Amygdala (tissue), 56 donors: ENCODE measurements at regions not wholly inside any gene's neighbourhood (a gene's known extent, or its start where the extent isn't known, plus 50 kb on each side); places are given as distances from the start of the nearest gene placed in this dataset.
"Not testable (repeated sequence)": the region's sequence is repeated elsewhere in the genome, so short reads cannot be mapped to it uniquely, and the experiment has no call there.

Source experiments
- DNase-seq, 56 donors: peaks; one replicate each; lab custom pipeline; 2025; lab: John Stamatoyannopoulos, UW

DNA sequence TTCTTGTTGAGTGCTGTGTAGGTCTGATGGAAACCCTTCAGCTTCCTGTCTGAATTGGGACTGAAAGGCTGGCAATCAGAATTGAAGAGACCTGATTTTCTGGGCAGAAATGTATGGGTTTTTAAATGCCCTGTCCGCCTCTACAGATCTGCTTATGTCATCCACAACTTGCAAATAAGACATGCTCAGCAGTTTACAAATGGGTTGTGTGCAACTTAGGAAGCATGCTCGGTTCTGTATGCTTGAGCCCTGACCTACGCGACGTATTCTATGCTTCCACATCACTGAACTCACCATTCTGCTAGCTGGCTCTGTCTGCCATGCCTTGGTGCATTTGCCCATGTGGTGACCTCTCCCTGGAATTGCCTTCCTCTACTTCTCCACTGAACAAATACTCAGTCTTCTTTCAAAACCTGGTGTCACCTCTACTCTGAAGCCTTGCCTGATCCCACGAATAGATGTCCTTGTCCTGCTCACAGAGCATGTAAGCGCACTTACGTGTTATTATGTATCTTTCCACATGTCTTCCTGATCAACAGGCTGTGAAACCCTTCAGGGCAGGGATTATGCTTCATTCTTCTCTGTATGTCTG lies 194.2 kb downstream of the ERCC6L2 start:
- DNase-seq: no peak

DNA sequence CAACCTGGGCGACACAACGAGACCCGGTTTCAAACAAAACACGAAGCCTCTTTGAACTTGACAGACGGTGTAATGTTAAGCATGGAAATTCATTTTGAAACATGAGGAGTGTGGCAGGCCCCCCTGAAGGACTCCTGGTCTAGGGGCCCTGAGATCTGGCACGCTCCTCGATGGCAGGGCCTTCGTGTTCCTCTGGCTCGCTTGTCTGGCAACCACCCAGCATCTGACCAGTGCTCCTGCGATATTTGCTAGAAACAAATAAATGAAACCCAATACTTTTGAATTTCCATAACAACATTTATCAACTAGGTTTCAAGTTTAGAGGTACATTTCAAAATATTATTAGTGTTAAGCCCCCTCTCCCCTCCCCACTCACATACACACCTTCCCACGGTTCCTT lies 193.0 kb downstream of the ERCC6L2 start:
- DNase-seq: peak in 2 of 56 donors; percentile 4 to 13

DNA sequence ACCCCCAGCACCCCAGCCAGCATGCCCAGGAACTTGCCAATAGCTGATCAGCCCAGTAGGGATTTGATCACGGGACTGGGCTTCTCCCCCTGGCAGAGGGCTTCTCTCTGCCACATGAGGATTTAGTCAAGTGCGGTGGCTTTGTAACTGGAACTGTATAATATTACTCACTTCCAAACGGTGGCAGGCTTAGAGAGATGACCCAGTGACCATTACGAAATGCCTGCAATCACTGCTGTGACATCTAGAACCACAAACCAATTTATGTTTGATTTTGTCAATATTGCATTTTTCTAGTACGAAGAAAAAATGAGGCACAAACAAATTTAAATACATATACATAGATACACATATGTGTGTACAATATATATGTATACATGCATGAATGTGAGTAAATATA lies 192.1 kb downstream of the ERCC6L2 start:
- no peak for DNase-seq

DNA sequence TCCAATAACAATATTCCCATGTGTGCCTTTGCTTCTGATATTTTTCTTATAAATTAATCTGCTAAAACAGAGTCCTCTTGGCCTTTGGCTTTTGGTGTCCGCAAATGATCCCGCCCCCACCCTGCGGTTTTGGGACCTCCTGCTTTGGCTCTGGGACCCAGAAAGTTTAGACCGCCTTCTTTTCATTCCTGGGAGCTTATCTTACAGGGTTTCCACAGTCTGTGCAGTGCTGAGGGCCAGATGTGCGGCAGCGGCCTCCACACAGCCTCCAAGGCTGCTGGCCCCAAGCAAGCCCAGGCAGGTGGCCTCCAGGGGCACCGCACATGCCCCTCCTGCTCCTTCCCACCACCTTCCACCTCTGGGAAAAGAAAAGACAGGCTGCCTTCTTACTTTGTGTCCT lies 191.5 kb downstream of the ERCC6L2 start:
- DNase-seq: no peak

DNA sequence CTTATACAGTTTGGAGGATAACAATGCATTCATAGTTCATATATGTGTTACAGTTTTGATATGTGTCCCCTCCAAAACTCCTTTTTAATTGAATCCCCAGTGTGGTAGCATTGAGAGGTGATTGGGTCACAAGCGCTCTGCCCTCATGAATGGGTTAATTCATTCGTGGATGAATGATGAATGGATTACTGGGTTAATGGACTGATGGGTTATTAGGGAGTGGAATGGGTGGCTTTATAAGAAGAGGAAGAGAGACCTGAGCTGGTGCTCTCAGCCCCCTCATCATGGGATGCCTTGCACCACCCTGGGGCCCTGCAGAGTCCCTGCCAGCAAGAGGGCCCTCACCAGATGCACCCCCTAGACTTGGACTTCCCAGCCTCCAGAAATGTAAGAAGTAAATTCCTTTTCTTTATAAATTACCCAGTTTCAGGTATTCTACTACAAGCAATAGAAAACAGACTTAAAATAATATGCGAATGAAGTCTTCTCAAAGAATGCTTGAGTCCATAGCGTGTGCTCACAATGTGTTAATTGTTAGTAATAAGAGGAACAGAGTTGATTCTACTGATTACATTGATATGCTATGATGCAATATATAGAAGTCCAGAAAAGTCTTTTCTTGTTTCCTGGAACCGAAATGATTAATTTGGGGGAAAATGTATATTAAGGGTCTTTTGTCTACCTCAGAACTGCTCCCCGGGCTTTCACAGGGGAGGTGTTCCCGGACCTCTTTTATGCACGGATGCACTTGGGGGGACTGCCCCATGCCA lies 190.2 kb downstream of the ERCC6L2 start:
- no peak for DNase-seq

DNA sequence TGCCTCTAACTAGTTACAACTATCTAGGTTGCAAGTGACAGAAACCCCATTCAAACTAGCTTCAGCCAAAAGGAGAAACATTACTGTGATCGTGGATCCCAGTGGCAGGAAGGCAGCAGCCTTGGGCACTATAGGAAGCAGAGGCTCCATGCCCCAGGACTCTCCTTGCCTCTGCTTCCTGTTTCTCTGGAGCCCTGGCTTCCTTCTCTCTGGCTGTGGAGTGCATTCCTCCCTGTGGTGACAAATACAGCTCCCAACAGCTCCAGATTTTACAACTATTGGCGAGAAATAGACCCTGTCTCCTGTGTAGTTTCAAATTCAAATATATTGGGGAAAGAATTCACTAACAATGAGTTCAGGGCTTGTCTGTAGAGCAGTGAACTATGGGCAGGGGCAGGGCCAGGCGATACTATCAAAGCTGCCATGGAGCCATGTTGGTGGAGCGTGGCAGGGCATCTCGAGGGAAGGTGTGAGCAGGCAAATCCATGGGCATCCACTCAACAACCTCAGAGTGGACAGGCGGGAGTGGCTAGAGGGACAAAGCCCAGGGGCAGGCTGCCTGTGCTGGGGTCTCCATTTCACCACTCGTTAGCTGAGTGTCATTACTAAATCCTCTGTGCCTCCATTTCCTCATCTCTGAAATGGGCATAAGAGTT lies 189.5 kb downstream of the ERCC6L2 start:
- DNase-seq: no peak

DNA sequence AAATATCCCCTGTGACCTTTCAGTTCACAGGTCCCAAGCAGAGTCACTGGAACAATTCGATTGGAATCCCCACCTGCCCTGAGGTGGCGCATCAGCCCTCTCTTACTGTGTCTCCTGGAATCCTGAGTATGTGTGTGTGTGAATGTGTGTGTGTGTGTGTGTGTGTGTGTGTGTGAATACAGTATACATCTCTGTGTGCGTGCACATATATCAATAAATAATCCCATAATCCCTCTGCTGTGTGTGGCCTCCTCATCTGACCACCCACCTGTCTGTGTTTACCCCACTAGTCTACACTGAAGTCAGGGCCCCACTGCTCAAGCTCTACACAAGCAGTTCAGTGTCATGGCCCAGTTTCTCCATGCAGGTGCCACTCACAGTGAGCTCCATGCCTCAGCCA lies 187.4 kb downstream of the ERCC6L2 start:
- no peak for DNase-seq

DNA sequence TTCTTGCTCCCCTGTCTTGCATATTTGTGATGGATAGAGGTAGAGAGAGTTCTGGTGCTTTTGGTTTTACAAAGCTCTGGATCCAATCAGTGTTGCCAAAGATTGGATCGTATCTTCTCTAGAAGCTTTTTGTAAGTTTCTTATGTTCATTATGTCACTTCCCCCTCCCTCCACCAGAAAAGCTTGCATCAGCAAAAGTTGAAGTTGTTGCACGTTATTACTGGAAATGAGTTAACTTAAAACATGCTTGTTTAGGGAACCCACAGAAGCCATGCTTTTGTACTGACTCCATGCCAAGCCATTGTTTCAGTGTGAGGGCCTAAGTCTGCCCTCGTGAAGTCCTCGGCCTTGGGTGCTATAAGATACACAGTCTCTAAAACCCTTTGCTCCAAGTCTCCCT lies 186.5 kb downstream of the ERCC6L2 start:
- no peak for DNase-seq

DNA sequence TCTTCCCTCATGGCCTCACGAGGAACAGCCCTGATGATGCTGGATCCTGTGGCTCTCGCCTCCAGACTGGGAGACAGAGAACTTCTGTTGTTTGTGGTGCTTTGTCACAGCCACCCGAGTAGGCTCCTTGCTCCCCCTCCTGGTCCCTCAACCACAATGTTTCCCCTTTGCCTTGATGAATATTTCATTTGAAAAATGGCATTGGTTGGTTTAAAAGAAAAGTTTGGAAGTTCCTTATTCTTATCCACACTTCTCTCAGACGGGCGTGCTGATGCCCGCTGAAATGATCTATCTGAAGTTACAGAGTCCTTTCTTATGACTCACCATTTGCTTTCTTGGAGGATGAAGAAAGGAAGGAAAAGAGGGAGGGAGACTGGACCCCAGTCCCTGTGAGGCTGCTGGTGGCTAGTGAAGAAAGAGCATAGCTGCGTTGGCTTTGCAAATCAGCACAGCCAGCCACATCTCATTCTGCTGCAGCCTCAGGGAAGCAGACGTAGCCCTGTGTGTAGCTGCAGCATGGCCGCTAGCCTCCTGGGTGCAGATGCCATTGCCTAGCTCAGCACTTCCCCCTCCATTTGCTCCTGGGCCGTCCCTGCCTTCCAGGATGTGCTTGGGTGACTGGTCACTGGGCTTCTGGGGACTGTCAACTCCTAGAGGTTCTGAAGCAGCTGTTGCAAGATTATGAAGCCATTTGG lies 185.9 kb downstream of the ERCC6L2 start:
- DNase-seq: peak in 32 of 56 donors; percentile 5 to 70 (median 32)

DNA sequence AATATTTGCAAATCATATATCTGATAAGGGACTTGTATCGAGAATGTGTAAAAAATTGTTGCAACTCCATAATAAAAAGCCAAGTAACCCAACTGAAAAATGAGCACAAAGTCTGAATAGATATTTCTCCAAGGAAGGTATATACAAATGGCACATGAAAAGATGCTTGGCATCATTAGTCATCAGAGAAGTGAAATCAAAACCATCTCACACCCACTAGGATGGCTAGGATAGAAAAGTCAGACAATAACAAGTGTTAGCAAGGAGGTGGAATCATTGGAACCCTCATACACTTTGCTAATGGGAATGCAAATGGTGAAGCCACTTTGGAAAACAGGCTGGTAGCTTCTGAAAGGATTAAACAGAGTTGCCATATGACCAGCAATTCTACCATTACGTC lies 182.7 kb downstream of the ERCC6L2 start:
- DNase-seq: no peak

DNA sequence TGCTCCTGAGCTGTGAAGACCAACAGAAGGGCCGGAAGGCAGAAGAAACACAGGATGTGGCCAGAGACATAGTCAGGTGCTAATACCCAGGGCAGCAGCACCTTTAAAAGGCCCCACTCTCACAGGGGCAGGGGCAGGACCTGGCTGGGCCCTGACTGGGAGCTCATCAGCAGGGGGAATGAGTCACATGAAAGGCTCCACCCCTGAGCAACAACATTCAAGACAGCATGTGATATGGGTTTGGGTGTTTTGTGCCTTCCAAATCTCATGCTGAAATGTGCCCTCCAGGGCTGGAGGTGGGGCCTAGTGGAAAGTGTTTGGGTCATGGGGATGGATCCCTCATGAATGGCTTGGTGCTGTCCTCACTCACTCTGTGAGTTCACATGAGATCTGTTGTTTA lies 181.7 kb downstream of the ERCC6L2 start:
- no peak for DNase-seq

DNA sequence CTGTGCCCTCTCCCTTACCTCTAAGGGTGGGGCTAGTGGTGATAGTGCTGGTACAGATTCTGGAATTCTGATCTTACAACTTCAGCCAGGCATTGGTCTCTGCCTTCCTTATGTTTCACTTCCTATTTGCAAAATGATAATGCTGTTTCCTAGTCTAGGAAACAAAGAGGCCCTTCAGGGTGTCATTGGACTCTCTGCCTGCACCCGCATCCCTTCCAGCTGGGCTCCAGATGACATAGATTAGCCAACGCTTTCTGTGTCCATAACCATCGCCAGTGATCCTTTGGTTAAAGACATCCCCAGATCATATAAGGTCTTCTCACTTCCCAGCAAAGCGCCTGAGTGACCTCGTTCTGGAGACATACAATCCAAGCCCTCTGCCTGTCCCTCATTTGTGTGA lies 180.7 kb downstream of the ERCC6L2 start:
- no peak for DNase-seq

DNA sequence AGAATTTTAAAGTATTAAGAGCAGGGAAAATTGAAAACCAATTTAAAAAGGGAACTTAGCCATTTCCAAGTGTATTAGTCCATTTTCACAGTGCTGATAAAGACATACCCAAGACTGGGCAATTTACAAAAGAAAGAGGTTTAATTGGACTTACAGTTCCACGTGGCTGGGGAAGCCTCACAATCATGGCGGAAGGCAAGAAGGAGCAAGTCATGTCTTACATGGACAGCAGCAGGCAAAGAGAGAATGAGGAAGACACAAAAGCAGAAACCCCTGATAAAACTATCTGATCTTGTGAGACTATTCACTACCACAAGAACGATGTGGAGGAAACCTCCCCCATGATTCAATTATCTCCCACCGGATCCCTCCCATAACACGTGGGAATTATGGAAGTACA lies 178.8 kb downstream of the ERCC6L2 start:
- not testable (repeated sequence) for DNase-seq

DNA sequence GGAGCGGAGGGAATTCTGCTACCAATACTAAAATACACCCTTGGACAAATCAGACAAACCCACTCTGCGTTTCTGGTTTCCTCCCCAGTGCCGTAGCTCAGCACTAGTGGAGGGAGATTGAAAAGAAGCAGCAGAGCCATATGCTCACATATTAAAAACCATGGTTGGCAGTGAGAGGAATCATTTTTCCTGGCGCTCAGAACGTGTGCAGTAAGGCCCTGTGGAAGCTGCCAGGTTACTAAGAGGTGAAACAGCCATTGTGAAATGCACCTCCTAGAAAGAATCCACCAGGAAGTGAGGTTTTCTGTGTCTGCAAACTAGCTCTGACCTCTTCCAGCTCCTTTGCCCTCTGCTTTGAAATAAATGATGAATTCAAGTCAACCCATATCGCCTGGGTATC lies 177.2 kb downstream of the ERCC6L2 start:
- no peak for DNase-seq

DNA sequence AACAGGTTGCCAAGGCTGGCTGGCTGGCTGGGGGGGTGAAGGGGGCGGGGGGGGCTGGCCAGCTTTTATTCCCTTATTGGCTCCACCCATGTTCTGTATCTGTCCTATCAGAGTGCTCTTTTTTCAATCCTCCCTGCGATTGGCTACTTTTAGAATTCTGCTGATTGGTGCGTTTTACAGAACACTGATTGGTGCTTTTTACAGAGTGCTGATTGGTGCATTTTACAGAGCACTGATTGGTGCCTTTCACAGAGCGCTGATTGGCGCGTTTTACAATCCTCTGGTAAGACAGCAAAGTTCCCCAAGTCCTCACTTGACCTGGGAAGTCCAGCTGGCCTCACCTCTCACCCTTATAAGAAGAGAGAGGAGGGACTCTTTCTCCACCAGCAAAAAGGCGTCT lies 175.9 kb downstream of the ERCC6L2 start:
- no peak for DNase-seq

DNA sequence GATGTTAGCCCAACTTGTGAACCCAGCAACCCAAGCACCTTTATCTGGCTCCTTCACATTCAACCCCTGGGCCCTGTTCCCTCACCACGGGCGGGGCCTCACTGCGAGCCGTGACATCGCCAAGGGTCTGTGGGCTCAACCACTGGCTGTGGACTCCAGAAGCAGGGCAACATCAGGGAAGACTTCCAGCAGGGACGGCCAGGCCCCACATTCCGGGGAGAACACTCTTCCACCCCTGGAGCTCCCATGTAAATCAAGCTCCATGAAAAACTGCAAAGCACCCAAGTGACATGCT lies 175.3 kb downstream of the ERCC6L2 start:
- no peak for DNase-seq

DNA sequence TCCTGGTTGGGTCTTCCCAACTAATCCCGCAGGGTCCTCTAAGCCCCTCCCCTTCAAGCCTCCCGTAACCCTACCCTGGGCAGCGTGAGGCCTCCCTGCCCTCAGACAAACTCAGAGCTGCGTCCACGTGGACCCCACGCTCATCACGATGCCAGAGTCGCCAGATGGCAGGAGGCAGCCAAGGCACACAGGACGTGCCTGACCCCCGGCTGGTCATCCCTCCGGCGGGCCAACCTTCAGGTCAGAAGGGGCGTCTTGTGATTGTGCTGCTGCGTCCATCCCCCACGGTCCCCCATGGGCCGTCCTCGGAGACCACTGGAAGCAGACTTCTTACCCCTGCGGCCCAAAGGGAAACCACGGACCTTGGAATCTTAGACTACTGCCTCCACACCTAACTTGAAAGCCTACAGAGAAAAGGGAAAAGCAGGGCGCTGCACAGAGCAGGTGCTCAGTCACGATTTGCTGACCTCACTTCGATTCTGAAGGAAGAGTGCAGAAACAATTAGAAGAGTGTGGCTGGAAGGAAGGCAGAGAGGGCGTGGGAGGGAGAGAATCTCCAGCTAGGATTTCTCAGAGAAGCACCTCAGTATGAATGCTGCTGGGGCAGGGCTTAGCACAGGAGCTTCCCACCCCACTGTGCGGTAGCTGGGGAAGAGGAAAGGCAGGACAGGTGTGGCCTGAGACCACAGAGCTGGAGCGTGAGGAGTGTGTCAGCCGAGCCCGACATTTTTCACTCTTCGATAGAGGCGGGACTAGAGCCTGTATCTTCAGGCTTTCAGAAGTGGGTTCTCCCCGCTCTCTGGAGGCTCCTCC lies 174.8 kb downstream of the ERCC6L2 start:
- no peak for DNase-seq

DNA sequence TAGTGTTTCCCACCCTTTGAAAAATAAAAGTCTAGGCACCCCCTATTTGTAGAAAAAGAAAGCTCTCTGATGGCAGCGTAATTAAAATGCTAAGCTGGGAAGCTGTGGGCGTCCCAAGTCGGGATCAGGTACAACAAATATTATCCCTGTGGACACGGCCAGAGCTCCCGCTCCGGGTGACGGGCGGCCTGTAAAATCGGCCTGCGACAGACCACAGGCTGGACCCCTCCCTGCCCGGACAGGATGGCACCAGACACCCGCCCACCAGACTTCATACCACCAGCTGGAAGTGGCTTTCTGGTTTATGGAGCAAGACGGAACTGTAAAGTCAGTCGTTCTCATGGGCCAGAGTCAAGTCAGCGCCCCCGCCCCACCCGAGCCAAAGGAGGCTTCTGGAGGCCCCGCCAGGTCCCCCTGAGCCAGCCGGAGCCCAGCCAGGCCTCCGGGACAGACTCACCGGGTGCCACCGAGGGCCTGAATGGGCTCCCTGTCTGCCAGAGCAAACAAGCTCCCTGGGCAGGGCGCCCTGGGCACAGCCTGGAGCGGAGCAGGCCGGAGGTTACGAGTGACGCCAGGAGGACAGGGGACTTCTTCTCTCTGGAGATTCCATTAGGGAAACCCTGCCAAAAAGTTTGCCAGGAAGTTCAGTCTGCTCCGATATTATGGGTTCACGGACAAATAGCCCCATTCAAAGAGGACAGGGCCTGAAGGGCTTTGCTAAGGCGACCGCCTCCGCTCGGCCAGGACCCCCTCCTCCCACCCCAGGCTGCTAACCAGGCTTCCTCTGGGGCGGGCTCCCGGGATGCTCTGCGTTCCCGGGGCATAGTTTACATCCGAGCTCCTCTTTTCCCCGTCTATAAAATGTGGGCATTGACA lies 173.7 kb downstream of the ERCC6L2 start:
- peak in 55 of 56 donors; percentile 18 to 95 (median 82) for DNase-seq

DNA sequence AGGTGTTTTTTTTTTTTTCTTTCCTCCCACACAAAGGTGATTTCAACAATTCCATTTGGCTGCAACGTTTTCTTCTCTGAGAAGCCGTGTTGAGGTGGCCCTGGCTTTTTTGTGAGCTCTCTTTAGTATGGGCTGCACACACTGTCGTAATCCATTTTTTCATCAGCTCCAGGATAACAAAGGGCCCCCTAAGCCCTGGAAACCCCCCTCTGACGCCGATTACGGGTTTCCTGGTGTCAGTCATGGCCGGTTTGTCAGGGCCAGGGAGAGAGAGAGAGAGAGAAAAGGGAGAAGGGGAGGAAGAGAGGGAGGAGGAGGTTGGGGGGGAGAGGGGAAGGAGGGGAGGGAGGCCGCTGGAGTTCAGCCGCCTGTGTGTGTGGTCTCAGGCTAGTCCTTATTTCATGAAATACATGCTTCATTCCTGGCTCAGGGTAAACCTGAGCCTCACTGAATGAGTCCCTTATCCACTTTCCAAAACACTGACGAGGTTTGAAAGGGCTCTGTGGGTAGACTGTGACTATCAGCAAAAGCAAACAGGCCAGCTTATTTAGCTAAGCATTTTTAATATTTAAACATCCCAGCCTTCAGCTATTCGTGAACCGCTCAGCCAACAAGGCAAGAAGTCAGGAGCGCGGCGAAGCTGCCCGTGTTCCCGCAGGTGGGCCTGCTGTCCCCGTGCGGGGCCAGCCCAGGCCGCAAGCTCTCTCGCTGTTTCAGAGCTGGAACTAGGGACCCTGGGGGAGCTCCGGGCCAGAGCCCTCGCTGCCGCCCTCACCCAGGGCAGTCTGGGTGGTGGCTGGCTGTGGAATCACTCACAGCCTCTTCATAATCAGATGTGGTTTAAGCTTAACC lies 172.8 kb downstream of the ERCC6L2 start:
- peak in 28 of 56 donors; percentile 11 to 59 (median 36) for DNase-seq
